Stimulated activated naive CD4-positive, alpha-beta T cell (primary cell): ENCODE measurements at regions not wholly inside any gene's neighbourhood (a gene's known extent, or its start where the extent isn't known, plus 50 kb on each side); places are given as distances from the start of the nearest gene placed in this dataset.
"Not testable (repeated sequence)": the region's sequence is repeated elsewhere in the genome, so short reads cannot be mapped to it uniquely, and the experiment has no call there.

Experiments used
- DNase-seq, 6 experiments: peaks; one replicate each; lab custom pipeline; 2025; lab: John Stamatoyannopoulos, UW

- DNase-seq, result no peak
These were observed 169.1 kb downstream of the RPIA start for GRCh38 chr2:88860421-88861075.

GRCh38 chr2:88865801-88866371, 174.4 kb downstream of the RPIA start:
- DNase-seq, result no peak

- DNase-seq, result no peak
These were observed 175.3 kb downstream of the RPIA start for GRCh38 chr2:88866756-88867155.

GRCh38 chr2:88868861-88869260, 177.4 kb downstream of the RPIA start:
- DNase-seq, result no peak

GRCh38 chr2:88870267-88870839, 178.9 kb downstream of the RPIA start:
- no peak for DNase-seq

- DNase-seq, result no peak
These were observed 179.9 kb downstream of the RPIA start for GRCh38 chr2:88871336-88871735.

GRCh38 chr2:88873620-88874019, 182.1 kb downstream of the RPIA start:
- DNase-seq, result no peak

GRCh38 chr2:88874063-88874657, 182.7 kb downstream of the RPIA start:
- peak in 4 of 6 experiments; percentile 28 to 65 (median 42) for DNase-seq

- no peak for DNase-seq
These were observed 184.3 kb downstream of the RPIA start for GRCh38 chr2:88875736-88876135.

GRCh38 chr2:88880441-88880953, 189.0 kb downstream of the RPIA start:
- DNase-seq, result peak in 4 of 6 experiments; percentile 4 to 56 (median 40)

GRCh38 chr2:88885275-88885674, 193.8 kb downstream of the RPIA start:
- no peak for DNase-seq

- no peak for DNase-seq
These were observed 194.4 kb downstream of the RPIA start for GRCh38 chr2:88885679-88886416.

- DNase-seq, result not testable (repeated sequence)
These were observed 196.0 kb downstream of the RPIA start for GRCh38 chr2:88887466-88887865.

GRCh38 chr2:88892207-88892606, 200.7 kb downstream of the RPIA start:
- DNase-seq, result no peak

GRCh38 chr2:88892788-88893187, 201.3 kb downstream of the RPIA start:
- no peak for DNase-seq

GRCh38 chr2:88896971-88897370, 205.5 kb downstream of the RPIA start:
- no peak for DNase-seq

- no peak for DNase-seq
These were observed 206.2 kb downstream of the RPIA start for GRCh38 chr2:88897715-88898114.

- DNase-seq, result peak in 1 of 6 experiments; percentile 28
These were observed 212.4 kb downstream of the RPIA start for GRCh38 chr2:88903749-88904353.

GRCh38 chr2:88913280-88913679, 221.8 kb downstream of the RPIA start:
- no peak for DNase-seq

GRCh38 chr2:88919087-88919738, 227.7 kb downstream of the RPIA start:
- peak in 2 of 6 experiments; percentile 10 to 19 for DNase-seq

- not testable (repeated sequence) for DNase-seq
These were observed 228.9 kb downstream of the RPIA start for GRCh38 chr2:88920399-88920798.
